Uterus (tissue), 3 donors: ENCODE measurements at regions not wholly inside any gene's neighbourhood (a gene's known extent, or its start where the extent isn't known, plus 50 kb on each side); places are given as distances from the start of the nearest gene placed in this dataset.

Source experiments
- DNase-seq, 2 donors: peaks; one replicate each; pipeline ENCODE4 v3.0.0-alpha.2; 2019 to 2020
- H3K27ac ChIP-seq, 2 donors: fragments of 200-600 bp; sonication (generic); 1 replicate in 1 of 2; 2 replicates in 1 of 2; pipeline ENCODE4 v1.5.1; 2016 to 2018
- H3K27me3 ChIP-seq, 2 donors: fragments of 200-600 bp; sonication (generic); one replicate each; pipeline ENCODE4 v1.5.1; 2018 to 2019; ENCODE audit warnings: control low read depth in 1 of 2
- H3K36me3 ChIP-seq, 2 donors: fragments of 200-600 bp; sonication (generic); one replicate each; pipeline ENCODE4 v1.5.1; 2019; ENCODE audit warnings: control low read depth in 1 of 2
- H3K4me1 ChIP-seq, 2 donors: fragments of 200-600 bp; sonication (generic); one replicate each; pipeline ENCODE4 v1.5.1; 2018 to 2019; ENCODE audit warnings: control low read depth in 1 of 2
- H3K4me3 ChIP-seq, 2 donors: fragments of 200-600 bp; sonication (generic); 1 replicate in 1 of 2; 2 replicates in 1 of 2; pipeline ENCODE4 v1.5.1; 2018 to 2019; ENCODE audit warnings: mild to moderate bottlenecking in 1 of 2
- H3K9me3 ChIP-seq, 2 donors: fragments of 200-600 bp; sonication (generic); one replicate each; pipeline ENCODE4 v1.5.1; 2019; ENCODE audit warnings: control low read depth in 1 of 2
- CTCF ChIP-seq, 4 experiments: fragments of 200-600 bp in 2 of 4; fragments of 450-650 bp in 2 of 4; sonication (generic) in 2 of 4; IDR thresholded peaks; one replicate each; pipeline ENCODE4 v1.5.1; 2016 to 2019; ENCODE audit warnings: antibody characterized with exemption in 4 of 4, mild to moderate bottlenecking in 2 of 4, moderate library complexity in 1 of 4
- POLR2A ChIP-seq, 2 donors: fragments of 450-650 bp; IDR thresholded peaks; one replicate each; pipeline ENCODE4 v1.6.1; 2016; ENCODE audit warnings: antibody characterized with exemption in 2 of 2, mild to moderate bottlenecking in 1 of 2, moderate library complexity in 1 of 2
- intact Hi-C: fragments of 100-400 bp; cut with DNase I; formaldehyde crosslinking; loops from one replicate; pipeline ENCODE4 v1.15.1; 2023; ENCODE audit warnings: low total_unique reads
- donor health status: DM: yes; HTN: yes; CAD: no.

DNA sequence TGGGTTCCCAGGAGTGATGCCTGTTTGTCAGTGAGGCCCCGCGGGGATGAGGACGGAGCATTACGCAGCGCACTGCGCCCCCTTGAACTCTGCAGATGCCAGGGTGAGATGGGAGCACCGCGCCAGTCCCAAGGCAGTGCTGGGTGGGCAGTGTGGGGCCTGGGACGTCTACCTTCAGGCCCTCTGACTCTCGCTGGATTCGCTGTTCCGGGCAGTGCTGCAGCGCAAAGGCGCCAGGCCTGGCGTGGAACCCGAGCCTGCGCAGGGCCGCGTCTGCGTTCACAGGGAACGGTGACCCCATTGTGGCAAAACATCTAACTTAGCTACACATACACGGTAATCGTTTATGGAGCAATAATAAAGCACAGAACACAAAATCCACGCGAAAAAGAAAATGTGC lies 257.3 kb downstream of the QKI start:
- H3K27me3 ChIP-seq: no peaks in the 10 kb centered on the region
- TF ChIP-seq CTCF (IDR thresholded peaks at IDR 0.05) (no peak), POLR2A (IDR thresholded peaks at IDR 0.05) (no peak)
- DNase-seq: no peak

DNA sequence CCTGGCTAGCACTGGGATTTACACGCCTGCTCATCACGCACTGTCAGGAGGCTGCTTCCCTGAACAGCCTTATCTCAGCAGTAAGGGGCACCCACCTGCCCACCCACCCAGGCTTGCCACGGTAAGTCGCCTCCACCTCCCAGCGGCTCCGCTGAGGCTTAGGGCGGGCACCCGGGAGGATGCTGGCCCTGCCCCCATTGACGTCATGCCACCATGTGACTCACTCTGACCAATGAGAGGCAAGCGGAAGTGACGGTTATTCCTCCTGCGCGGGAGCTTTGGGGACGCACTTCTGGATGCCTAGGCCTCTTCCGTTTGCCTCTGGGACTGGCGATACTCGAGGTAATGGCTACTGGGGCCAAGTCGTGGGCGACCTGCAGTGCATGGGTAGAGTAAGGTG lies 256.8 kb downstream of the QKI start:
- TF ChIP-seq CTCF (IDR thresholded peaks at IDR 0.05) (no peak), POLR2A (IDR thresholded peaks at IDR 0.05) (no peak)
- Histone ChIP-seq H3K36me3 (no peaks in the 10 kb centered on the region), H3K27ac (no peak overlapping the region), H3K9me3 (no peaks in the 10 kb centered on the region), H3K4me3 (no peak overlapping the region), H3K27me3 (no peaks in the 10 kb centered on the region), H3K4me1 (no peaks in the 10 kb centered on the region)
- intact Hi-C loops: no loop called here
- DNase-seq: no peak

More for the DNA sequence above, 257.3 kb downstream of the QKI start:
- no peak overlapping the region for H3K27ac ChIP-seq
- no peaks in the 10 kb centered on the region for H3K9me3 ChIP-seq
- intact Hi-C loops: no loop called here
- no peaks in the 10 kb centered on the region for H3K36me3 ChIP-seq
- no peak overlapping the region for H3K4me3 ChIP-seq
- no peaks in the 10 kb centered on the region for H3K4me1 ChIP-seq

GRCh38 chr6:163670336-163670735 lies 255.8 kb downstream of the QKI start:
- Histone ChIP-seq H3K9me3 (no peaks in the 10 kb centered on the region), H3K36me3 (no peaks in the 10 kb centered on the region), H3K4me1 (no peaks in the 10 kb centered on the region), H3K27ac (no peak overlapping the region), H3K4me3 (no peak overlapping the region), H3K27me3 (no peaks in the 10 kb centered on the region)
- DNase-seq: no peak
- intact Hi-C loops: no loop called here
- TF ChIP-seq CTCF (IDR thresholded peaks at IDR 0.05): no peak

GRCh38 chr6:163668061-163668426 lies 253.5 kb downstream of the QKI start:
- Histone ChIP-seq H3K4me1 (no peaks in the 10 kb centered on the region), H3K36me3 (no peaks in the 10 kb centered on the region), H3K27me3 (no peaks in the 10 kb centered on the region), H3K27ac (no peak overlapping the region), H3K9me3 (no peaks in the 10 kb centered on the region), H3K4me3 (no peak overlapping the region)
- DNase-seq: no peak
- TF ChIP-seq CTCF (IDR thresholded peaks at IDR 0.05): no peak
- TF ChIP-seq POLR2A (IDR thresholded peaks at IDR 0.05): no peak
- intact Hi-C loops: no loop called here

GRCh38 chr6:163667372-163668060 lies 253.0 kb downstream of the QKI start:
- H3K4me3 ChIP-seq: no peak overlapping the region
- H3K9me3 ChIP-seq: no peaks in the 10 kb centered on the region
- TF ChIP-seq CTCF (IDR thresholded peaks at IDR 0.05): no peak
- no peak for TF ChIP-seq POLR2A (IDR thresholded peaks at IDR 0.05)
- no peaks in the 10 kb centered on the region for H3K4me1 ChIP-seq
- intact Hi-C loops: no loop called here
- peak in 1 of 2 donors; percentile 24 for DNase-seq
- H3K27me3 ChIP-seq: no peaks in the 10 kb centered on the region
- H3K36me3 ChIP-seq: no peaks in the 10 kb centered on the region
- no peak overlapping the region for H3K27ac ChIP-seq
